ENCODE measurements at regions not wholly inside any gene's neighbourhood (a gene's known extent, or its start where the extent isn't known, plus 50 kb on each side); places are given as distances from the start of the nearest gene placed in this dataset.

DNA sequence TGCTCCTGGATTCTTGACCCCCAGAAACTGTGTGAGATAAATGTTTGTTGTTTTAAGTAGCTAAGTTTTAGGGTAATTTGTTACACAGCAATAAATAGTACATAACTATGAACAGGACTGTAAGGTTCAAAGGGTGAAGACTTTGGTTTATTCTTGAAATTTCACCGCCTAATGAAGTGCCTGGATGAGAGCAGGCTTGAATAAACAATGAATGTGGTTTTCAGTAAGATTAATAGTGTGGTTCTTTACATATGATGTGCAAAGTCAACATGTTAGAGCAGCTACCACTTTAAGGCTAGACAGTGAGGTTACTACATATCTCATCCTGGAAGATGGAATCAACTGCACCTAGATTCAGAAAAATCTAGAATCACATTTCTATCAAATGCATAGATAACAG lies 145.2 kb upstream of the BTG1 start:
- Histone ChIP-seq H3K9me3 (no peaks in the 10 kb centered on the region), H3K4me3 (no peak overlapping the region), H3K27ac (no peak overlapping the region), H3K4me1 (no peaks in the 10 kb centered on the region), H3K36me3 (no peaks in the 10 kb centered on the region), H3K27me3 (no peaks in the 10 kb centered on the region)
- intact Hi-C loops (cut with DNase I): no loop called here
- ATAC-seq (no peak), DNase-seq (no peak)
- WGBS (ENCODE audit: insufficient coverage, low coverage, low lambda C conversion rate, missing lambda C conversion rate): 85% methylated on average over 1 of the region's 1 CpG
- TF ChIP-seq CTCF (IDR thresholded peaks at IDR 0.05): no peak
- no peak for TF ChIP-seq POLR2A (IDR thresholded peaks at IDR 0.05)

DNA sequence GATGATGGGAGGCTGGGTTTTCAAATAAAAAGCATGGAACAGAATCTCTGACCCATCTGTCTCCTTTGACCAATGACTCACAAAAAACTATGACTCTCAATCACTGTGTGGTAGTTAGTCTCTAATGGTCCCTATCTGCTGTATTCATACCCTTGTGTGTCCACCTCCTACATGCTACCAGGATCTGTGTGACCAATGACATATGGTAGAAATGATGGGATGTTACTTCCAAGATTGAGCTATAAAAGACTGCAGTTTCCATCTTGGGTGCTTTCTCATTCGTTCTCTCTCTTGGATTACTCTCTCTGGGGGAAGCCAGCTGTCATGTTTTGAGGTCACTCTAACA lies 144.7 kb upstream of the BTG1 start:
- no peaks in the 10 kb centered on the region for H3K27me3 ChIP-seq
- H3K9me3 ChIP-seq: no peaks in the 10 kb centered on the region
- TF ChIP-seq POLR2A (IDR thresholded peaks at IDR 0.05) (no peak), CTCF (IDR thresholded peaks at IDR 0.05) (no peak)
- no peak overlapping the region for H3K4me3 ChIP-seq
- ATAC-seq (no peak), DNase-seq (no peak)
- intact Hi-C loops (cut with DNase I): no loop called here
- H3K4me1 ChIP-seq: no peaks in the 10 kb centered on the region
- no peaks in the 10 kb centered on the region for H3K36me3 ChIP-seq
- no peak overlapping the region for H3K27ac ChIP-seq
- WGBS (ENCODE audit: insufficient coverage, low coverage, low lambda C conversion rate, missing lambda C conversion rate): 67% methylated on average over 1 of the region's 1 CpG

DNA sequence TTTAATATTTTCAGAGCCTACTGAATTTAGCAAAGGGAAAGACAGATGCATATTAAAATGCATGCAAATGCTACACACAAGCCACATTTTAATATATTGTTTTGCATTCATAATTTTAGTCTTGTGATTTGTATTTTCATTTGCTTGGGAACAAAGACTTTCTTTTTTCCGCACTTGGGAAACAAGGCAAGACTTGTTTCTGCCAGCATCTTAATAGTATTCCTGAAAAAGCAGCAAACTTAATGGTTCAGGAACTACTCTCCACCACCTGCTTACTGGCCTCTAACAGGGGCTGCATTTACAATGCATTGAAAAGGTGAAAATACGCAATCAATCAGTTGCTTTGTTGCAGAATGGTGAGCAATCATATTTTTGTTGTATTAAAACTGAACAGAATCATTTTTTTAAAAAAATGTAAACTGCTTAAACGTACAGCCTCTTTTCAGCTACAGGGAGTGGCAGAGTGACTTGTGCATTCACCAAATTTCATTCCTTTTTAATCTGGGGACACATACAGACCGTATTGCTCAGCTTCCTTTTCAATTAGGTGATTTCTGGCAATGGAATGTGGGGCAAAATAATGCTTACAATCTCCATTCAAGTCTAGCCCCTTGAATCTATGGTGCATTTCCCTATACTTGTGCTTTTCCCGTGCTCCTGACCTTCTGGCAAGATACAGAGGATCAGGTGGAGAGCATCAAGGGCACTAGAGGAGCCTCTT lies 144.1 kb upstream of the BTG1 start:
- no peak for TF ChIP-seq CTCF (IDR thresholded peaks at IDR 0.05)
- no peak for TF ChIP-seq POLR2A (IDR thresholded peaks at IDR 0.05)
- intact Hi-C loops (cut with DNase I): no loop called here
- Histone ChIP-seq H3K36me3 (no peaks in the 10 kb centered on the region), H3K27me3 (no peaks in the 10 kb centered on the region), H3K9me3 (no peaks in the 10 kb centered on the region), H3K4me3 (no peak overlapping the region), H3K27ac (no peak overlapping the region), H3K4me1 (no peaks in the 10 kb centered on the region)
- ATAC-seq (no peak), DNase-seq (no peak)
- 74% methylated on average over 5 of the region's 5 CpGs for WGBS (ENCODE audit: insufficient coverage, low coverage, low lambda C conversion rate, missing lambda C conversion rate)

GRCh38 chr12:92288561-92288960 lies 142.9 kb upstream of the BTG1 start:
- Histone ChIP-seq H3K36me3 (no peaks in the 10 kb centered on the region), H3K4me3 (no peak overlapping the region), H3K4me1 (no peaks in the 10 kb centered on the region), H3K27me3 (no peaks in the 10 kb centered on the region), H3K9me3 (no peaks in the 10 kb centered on the region), H3K27ac (no peak overlapping the region)
- DNase-seq: no peak
- 88% methylated on average over 5 of the region's 8 CpGs for WGBS (ENCODE audit: insufficient coverage, low coverage, low lambda C conversion rate, missing lambda C conversion rate)
- intact Hi-C loops (cut with DNase I): no loop called here
- TF ChIP-seq POLR2A (IDR thresholded peaks at IDR 0.05) (no peak), CTCF (IDR thresholded peaks at IDR 0.05) (no peak)
- no peak for ATAC-seq

DNA sequence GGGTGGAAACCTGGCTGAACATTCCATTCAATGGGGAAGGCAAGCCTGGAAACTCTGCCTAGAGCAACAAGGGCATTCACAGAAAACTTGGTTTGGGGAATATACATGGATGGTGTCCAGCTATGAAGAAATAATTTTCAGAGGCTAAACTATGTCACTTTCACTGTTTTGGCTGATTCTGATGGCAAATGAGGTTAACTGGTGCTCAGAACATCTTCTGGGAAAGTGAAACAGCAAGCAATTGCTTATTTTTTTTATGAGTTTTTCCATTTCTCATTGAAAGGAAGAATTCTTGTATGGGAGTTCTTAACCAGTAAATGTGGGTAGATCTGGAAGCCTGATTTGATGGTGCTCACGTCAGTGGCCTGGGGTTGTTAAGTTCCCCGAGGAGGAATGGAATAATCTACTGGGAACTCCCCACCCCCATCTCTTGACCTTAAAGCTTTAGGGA lies 132.8 kb upstream of the BTG1 start:
- Histone ChIP-seq H3K4me3 (no peak overlapping the region), H3K9me3 (no peaks in the 10 kb centered on the region), H3K36me3 (no peaks in the 10 kb centered on the region), H3K4me1 (no peaks in the 10 kb centered on the region), H3K27ac (no peak overlapping the region), H3K27me3 (no peaks in the 10 kb centered on the region)
- 55% methylated on average over 2 of the region's 2 CpGs for WGBS (ENCODE audit: insufficient coverage, low coverage, low lambda C conversion rate, missing lambda C conversion rate)
- ATAC-seq: no peak
- no peak for DNase-seq
- TF ChIP-seq POLR2A (IDR thresholded peaks at IDR 0.05): no peak
- no peak for TF ChIP-seq CTCF (IDR thresholded peaks at IDR 0.05)
- intact Hi-C loops (cut with DNase I): no loop called here
